ENCODE measurements at regions not wholly inside any gene's neighbourhood (a gene's known extent, or its start where the extent isn't known, plus 50 kb on each side); places are given as distances from the start of the nearest gene placed in this dataset.

DNA sequence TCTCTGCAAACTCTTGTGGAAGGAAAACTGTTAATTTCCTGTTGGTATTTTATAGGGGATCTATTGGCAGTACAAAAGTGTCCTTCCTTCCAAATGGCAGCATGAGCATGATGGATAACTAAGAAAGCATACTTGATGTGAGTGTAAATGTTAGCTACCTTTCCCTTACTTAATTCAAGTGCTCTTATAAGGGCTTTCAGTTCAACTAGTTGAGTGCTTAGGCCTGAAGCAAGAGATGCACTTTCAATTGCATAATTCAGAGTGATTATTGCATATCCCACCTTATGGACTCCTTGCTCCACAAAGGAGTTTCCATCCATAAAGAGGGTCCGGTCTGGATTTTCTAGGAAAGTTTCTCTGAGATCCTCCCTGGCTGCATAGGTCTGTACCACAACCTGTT is 56.3 kb upstream of the CYP2C8 start:
- H3K9me3 ChIP-seq (ENCODE audit: low read depth): no peaks in the 10 kb centered on the region
- H3K4me2 ChIP-seq: no peak overlapping the region
- no peaks in the 10 kb centered on the region for H3F3A ChIP-seq (ENCODE audit: low read depth)
- no peaks in the 10 kb centered on the region for H3K36me3 ChIP-seq
- H3K4me1 Mint-ChIP-seq: no peaks in the 10 kb centered on the region
- no peak overlapping the region for H3K9ac ChIP-seq
- H3K4me1 ChIP-seq: no peaks in the 10 kb centered on the region
- H3K27me3 ChIP-seq: no peaks in the 10 kb centered on the region
- H3K9me3 Mint-ChIP-seq: peaks cover 11% of the 10 kb centered on the region
- DNase-seq (ENCODE audit: low spot score): no peak
- no peak overlapping the region for H3K4me3 ChIP-seq
- H3K79me2 ChIP-seq (ENCODE audit: low read depth): no peaks in the 10 kb centered on the region
- H3K27me3 Mint-ChIP-seq (ENCODE audit: insufficient read depth, low read depth): no peaks in the 10 kb centered on the region
- no peak overlapping the region for H2AFZ ChIP-seq (replicated peaks)
- H3K36me3 Mint-ChIP-seq: no peaks in the 10 kb centered on the region
- no peak overlapping the region for H3K27ac ChIP-seq
- no peak overlapping the region for H3K4me3 Mint-ChIP-seq
- no peaks in the 10 kb centered on the region for H4K20me1 ChIP-seq (ENCODE audit: low read depth)
- H3K27ac Mint-ChIP-seq: no peak overlapping the region
- no peak for TF ChIP-seq EZH2 (IDR thresholded peaks at IDR 0.05)
- TF ChIP-seq, protein P1, sequence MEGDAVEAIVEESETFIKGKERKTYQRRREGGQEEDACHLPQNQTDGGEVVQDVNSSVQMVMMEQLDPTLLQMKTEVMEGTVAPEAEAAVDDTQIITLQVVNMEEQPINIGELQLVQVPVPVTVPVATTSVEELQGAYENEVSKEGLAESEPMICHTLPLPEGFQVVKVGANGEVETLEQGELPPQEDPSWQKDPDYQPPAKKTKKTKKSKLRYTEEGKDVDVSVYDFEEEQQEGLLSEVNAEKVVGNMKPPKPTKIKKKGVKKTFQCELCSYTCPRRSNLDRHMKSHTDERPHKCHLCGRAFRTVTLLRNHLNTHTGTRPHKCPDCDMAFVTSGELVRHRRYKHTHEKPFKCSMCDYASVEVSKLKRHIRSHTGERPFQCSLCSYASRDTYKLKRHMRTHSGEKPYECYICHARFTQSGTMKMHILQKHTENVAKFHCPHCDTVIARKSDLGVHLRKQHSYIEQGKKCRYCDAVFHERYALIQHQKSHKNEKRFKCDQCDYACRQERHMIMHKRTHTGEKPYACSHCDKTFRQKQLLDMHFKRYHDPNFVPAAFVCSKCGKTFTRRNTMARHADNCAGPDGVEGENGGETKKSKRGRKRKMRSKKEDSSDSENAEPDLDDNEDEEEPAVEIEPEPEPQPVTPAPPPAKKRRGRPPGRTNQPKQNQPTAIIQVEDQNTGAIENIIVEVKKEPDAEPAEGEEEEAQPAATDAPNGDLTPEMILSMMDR (IDR thresholded peaks at IDR 0.05): no peak
- TF ChIP-seq EZH2phosphoT487 (IDR thresholded peaks at IDR 0.05): no peak

DNA sequence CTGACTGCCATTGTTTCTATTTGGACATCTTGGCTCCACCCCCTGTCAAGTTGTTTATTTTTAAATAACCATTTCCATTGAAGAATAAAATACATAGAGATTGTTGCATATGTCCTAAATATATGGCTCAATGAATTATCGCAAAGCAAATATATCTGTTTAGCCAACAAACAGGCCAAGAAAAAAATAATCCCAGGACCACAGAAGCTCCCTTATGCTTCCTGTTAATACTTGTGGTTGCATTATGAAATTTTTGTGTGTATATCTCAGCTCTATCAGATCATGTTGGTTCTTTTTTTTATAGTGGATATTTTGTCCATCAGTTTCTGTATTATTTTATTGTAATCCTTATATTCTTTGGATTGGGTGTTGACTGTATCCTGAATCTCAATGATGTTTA is 53.4 kb upstream of the CYP2C8 start:
- H3K4me1 Mint-ChIP-seq: no peaks in the 10 kb centered on the region

DNA sequence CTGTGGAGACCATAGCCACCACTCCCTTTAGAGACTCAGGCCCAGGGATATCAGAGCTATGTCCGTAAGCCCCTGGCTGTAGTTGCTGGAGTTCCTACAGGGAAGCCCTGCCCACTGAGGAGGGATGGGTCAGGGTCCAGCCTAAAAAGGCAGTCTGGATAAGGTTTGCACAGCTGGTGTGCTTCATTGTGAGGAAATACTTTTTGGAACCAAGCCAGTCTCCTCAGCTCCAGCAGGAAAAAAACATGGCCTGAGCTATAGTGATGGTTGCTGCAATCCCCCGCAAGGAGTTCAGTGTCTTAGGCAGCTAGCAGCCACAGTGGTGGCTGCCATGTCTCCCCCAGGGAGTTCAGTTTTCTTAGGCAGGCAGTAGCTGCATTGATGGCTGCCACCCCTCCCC is 52.6 kb upstream of the CYP2C8 start:
- H3K36me3 ChIP-seq: no peaks in the 10 kb centered on the region
- H3K4me3 ChIP-seq: no peak overlapping the region
- H3F3A ChIP-seq (ENCODE audit: low read depth): no peaks in the 10 kb centered on the region
- DNase-seq (ENCODE audit: low spot score): no peak
- Mint-ChIP-seq H3K4me1 (no peaks in the 10 kb centered on the region), H3K9me3 (peaks cover 20% of the 10 kb centered on the region), H3K27ac (no peak overlapping the region), H3K4me3 (no peak overlapping the region), H3K27me3 (ENCODE audit: insufficient read depth, low read depth) (no peaks in the 10 kb centered on the region), H3K36me3 (no peaks in the 10 kb centered on the region)
- no peaks in the 10 kb centered on the region for H3K79me2 ChIP-seq (ENCODE audit: low read depth)
- peaks cover 7% of the 10 kb centered on the region for H3K9me3 ChIP-seq (ENCODE audit: low read depth)
- H3K27me3 ChIP-seq: no peaks in the 10 kb centered on the region
- H3K4me1 ChIP-seq: no peaks in the 10 kb centered on the region
- no peak overlapping the region for H3K4me2 ChIP-seq
- no peak overlapping the region for H3K27ac ChIP-seq
- H3K9ac ChIP-seq: no peak overlapping the region
- no peaks in the 10 kb centered on the region for H4K20me1 ChIP-seq (ENCODE audit: low read depth)
- no peak overlapping the region for H2AFZ ChIP-seq (replicated peaks)
- no peak for TF ChIP-seq EZH2 (IDR thresholded peaks at IDR 0.05)
- TF ChIP-seq, protein P1 (IDR thresholded peaks at IDR 0.05): no peak
- no peak for TF ChIP-seq EZH2phosphoT487 (IDR thresholded peaks at IDR 0.05)

More for the DNA sequence above, 53.4 kb upstream of the CYP2C8 start:
- no peaks in the 10 kb centered on the region for H3K27me3 Mint-ChIP-seq (ENCODE audit: insufficient read depth, low read depth)
- Histone ChIP-seq H3K9me3 (ENCODE audit: low read depth) (peaks cover 7% of the 10 kb centered on the region), H3F3A (ENCODE audit: low read depth) (no peaks in the 10 kb centered on the region), H3K79me2 (ENCODE audit: low read depth) (no peaks in the 10 kb centered on the region), H3K9ac (no peak overlapping the region), H3K27ac (no peak overlapping the region), H2AFZ (replicated peaks) (no peak overlapping the region), H4K20me1 (ENCODE audit: low read depth) (no peaks in the 10 kb centered on the region), H3K27me3 (no peaks in the 10 kb centered on the region), H3K36me3 (no peaks in the 10 kb centered on the region), H3K4me3 (no peak overlapping the region), H3K4me2 (no peak overlapping the region), H3K4me1 (no peaks in the 10 kb centered on the region)
- TF ChIP-seq, protein P1 (IDR thresholded peaks at IDR 0.05): no peak
- TF ChIP-seq EZH2 (IDR thresholded peaks at IDR 0.05): no peak
- no peak for TF ChIP-seq EZH2phosphoT487 (IDR thresholded peaks at IDR 0.05)
- H3K36me3 Mint-ChIP-seq: no peaks in the 10 kb centered on the region
- no peak overlapping the region for H3K4me3 Mint-ChIP-seq
- no peak for DNase-seq (ENCODE audit: low spot score)
- H3K27ac Mint-ChIP-seq: no peak overlapping the region
- H3K9me3 Mint-ChIP-seq: peaks cover 20% of the 10 kb centered on the region

All from neural progenitor cell (in vitro differentiated cells).